HG02763 (cell line): ENCODE measurements at regions not wholly inside any gene's neighbourhood (a gene's known extent, or its start where the extent isn't known, plus 50 kb on each side); places are given as distances from the start of the nearest gene placed in this dataset.
"Not testable (repeated sequence)": the region's sequence is repeated elsewhere in the genome, so short reads cannot be mapped to it uniquely, and the experiment has no call there.

ENCODE experiments used
- ATAC-seq: cut with Tn5 transposase; IDR thresholded peaks from one replicate; pipeline ENCODE4 v1.9.1; 2021; ENCODE audit warnings: mild to moderate bottlenecking, moderate library complexity; ENCODE audit not compliant: unreplicated experiment

GRCh38 chr5:100249211-100249883 lies 285.8 kb upstream of the FAM174A start:
- ATAC-seq: no peak

GRCh38 chr5:100232736-100233135 lies 302.4 kb upstream of the FAM174A start:
- ATAC-seq: no peak

GRCh38 chr5:100188778-100189177 lies 346.4 kb upstream of the FAM174A start:
- ATAC-seq: no peak

GRCh38 chr5:100188339-100188738 lies 346.8 kb upstream of the FAM174A start:
- no peak for ATAC-seq

- no peak for ATAC-seq
These were observed 349.0 kb upstream of the FAM174A start for GRCh38 chr5:100186181-100186580.

- ATAC-seq: no peak
These were observed 352.8 kb upstream of the FAM174A start for GRCh38 chr5:100182402-100182801.

GRCh38 chr5:100175346-100175745 lies 359.8 kb upstream of the FAM174A start:
- ATAC-seq: no peak

GRCh38 chr5:100165309-100165708 lies 369.9 kb upstream of the FAM174A start:
- ATAC-seq: peak; percentile 100

- no peak for ATAC-seq
These were observed 373.3 kb upstream of the FAM174A start for GRCh38 chr5:100161868-100162267.

- ATAC-seq: no peak
These were observed 378.1 kb upstream of the FAM174A start for GRCh38 chr5:100157066-100157465.

- ATAC-seq: no peak
These were observed 386.9 kb upstream of the FAM174A start for GRCh38 chr5:100148239-100148638.

GRCh38 chr5:100142607-100143006 lies 392.6 kb upstream of the FAM174A start:
- no peak for ATAC-seq

- no peak for ATAC-seq
These were observed 404.0 kb upstream of the FAM174A start for GRCh38 chr5:100131161-100131560.

GRCh38 chr5:100130307-100130706 lies 404.9 kb upstream of the FAM174A start:
- ATAC-seq: no peak

- ATAC-seq: no peak
These were observed 415.3 kb upstream of the FAM174A start for GRCh38 chr5:100119903-100120302.

- no peak for ATAC-seq
These were observed 424.7 kb upstream of the FAM174A start for GRCh38 chr5:100110497-100110896.

- no peak for ATAC-seq
These were observed 426.3 kb upstream of the FAM174A start for GRCh38 chr5:100108883-100109282.

- ATAC-seq: not testable (repeated sequence)
These were observed 431.5 kb upstream of the FAM174A start for GRCh38 chr5:100103592-100104119.

- ATAC-seq: not testable (repeated sequence)
These were observed 433.7 kb upstream of the FAM174A start for GRCh38 chr5:100101466-100101865.

GRCh38 chr5:100096328-100096727 lies 438.8 kb upstream of the FAM174A start:
- not testable (repeated sequence) for ATAC-seq

GRCh38 chr5:100080703-100081102 lies 454.5 kb upstream of the FAM174A start:
- not testable (repeated sequence) for ATAC-seq

- not testable (repeated sequence) for ATAC-seq
These were observed 456.0 kb upstream of the FAM174A start for GRCh38 chr5:100079163-100079562.

GRCh38 chr5:100066020-100066419 lies 469.2 kb upstream of the FAM174A start:
- not testable (repeated sequence) for ATAC-seq
